ENCODE measurements at regions not wholly inside any gene's neighbourhood (a gene's known extent, or its start where the extent isn't known, plus 50 kb on each side); places are given as distances from the start of the nearest gene placed in this dataset.

GRCh38 chr7:45269192-45269591 lies 111.6 kb downstream of the RAMP3 start:
- TF ChIP-seq POLR2A (IDR thresholded peaks at IDR 0.05; ENCODE audit: low read length) = no peak
- TF ChIP-seq GATA1 (IDR thresholded peaks at IDR 0.05; ENCODE audit: low read depth, low read length) = no peak
